RKO (cell line): ENCODE measurements at regions not wholly inside any gene's neighbourhood (a gene's known extent, or its start where the extent isn't known, plus 50 kb on each side); places are given as distances from the start of the nearest gene placed in this dataset.
"Not testable (repeated sequence)": the region's sequence is repeated elsewhere in the genome, so short reads cannot be mapped to it uniquely, and the experiment has no call there.

Source experiments
- DNase-seq: peaks from one replicate; pipeline ENCODE4 v3.0.0-alpha.2; 2016; ENCODE audit warnings: low spot score

- DNase-seq = no peak
These were observed 419.8 kb upstream of the NFIA start for GRCh38 chr1:60662486-60663044.

- no peak for DNase-seq
These were observed 424.4 kb upstream of the NFIA start for GRCh38 chr1:60657926-60658325.

GRCh38 chr1:60655679-60656355, 426.5 kb upstream of the NFIA start:
- DNase-seq = no peak

GRCh38 chr1:60640033-60640551, 442.3 kb upstream of the NFIA start:
- DNase-seq = not testable (repeated sequence)

GRCh38 chr1:60639287-60639686, 443.1 kb upstream of the NFIA start:
- no peak for DNase-seq

GRCh38 chr1:60637651-60638050, 444.7 kb upstream of the NFIA start:
- DNase-seq = no peak

- DNase-seq = no peak
These were observed 445.4 kb upstream of the NFIA start for GRCh38 chr1:60636946-60637345.

- no peak for DNase-seq
These were observed 448.3 kb upstream of the NFIA start for GRCh38 chr1:60634106-60634505.

- DNase-seq = no peak
These were observed 459.9 kb upstream of the NFIA start for GRCh38 chr1:60622486-60622885.

- no peak for DNase-seq
These were observed 461.0 kb upstream of the NFIA start for GRCh38 chr1:60621368-60621851.

GRCh38 chr1:60620087-60620486, 462.3 kb upstream of the NFIA start:
- no peak for DNase-seq

GRCh38 chr1:60619581-60619980, 462.8 kb upstream of the NFIA start:
- DNase-seq = no peak

GRCh38 chr1:60615666-60616065, 466.7 kb upstream of the NFIA start:
- no peak for DNase-seq

GRCh38 chr1:60612790-60613189, 469.6 kb upstream of the NFIA start:
- no peak for DNase-seq

- DNase-seq = not testable (repeated sequence)
These were observed 475.4 kb upstream of the NFIA start for GRCh38 chr1:60606921-60607320.

GRCh38 chr1:60600532-60600931, 481.8 kb upstream of the NFIA start:
- DNase-seq = no peak

- no peak for DNase-seq
These were observed 482.8 kb upstream of the NFIA start for GRCh38 chr1:60599574-60599973.

- no peak for DNase-seq
These were observed 484.1 kb upstream of the NFIA start for GRCh38 chr1:60598041-60598910.

- no peak for DNase-seq
These were observed 485.3 kb upstream of the NFIA start for GRCh38 chr1:60596791-60597750.

- no peak for DNase-seq
These were observed 490.8 kb upstream of the NFIA start for GRCh38 chr1:60591583-60591982.

- DNase-seq = no peak
These were observed 492.4 kb upstream of the NFIA start for GRCh38 chr1:60589916-60590315.
